ENCODE measurements at regions not wholly inside any gene's neighbourhood (a gene's known extent, or its start where the extent isn't known, plus 50 kb on each side); places are given as distances from the start of the nearest gene placed in this dataset.

GRCh38 chr7:51757960-51758359 is 441.4 kb upstream of the COBL start:
- no peak for DNase-seq

- DNase-seq = no peak
These were observed 416.3 kb upstream of the COBL start for GRCh38 chr7:51732951-51733350.

DNA sequence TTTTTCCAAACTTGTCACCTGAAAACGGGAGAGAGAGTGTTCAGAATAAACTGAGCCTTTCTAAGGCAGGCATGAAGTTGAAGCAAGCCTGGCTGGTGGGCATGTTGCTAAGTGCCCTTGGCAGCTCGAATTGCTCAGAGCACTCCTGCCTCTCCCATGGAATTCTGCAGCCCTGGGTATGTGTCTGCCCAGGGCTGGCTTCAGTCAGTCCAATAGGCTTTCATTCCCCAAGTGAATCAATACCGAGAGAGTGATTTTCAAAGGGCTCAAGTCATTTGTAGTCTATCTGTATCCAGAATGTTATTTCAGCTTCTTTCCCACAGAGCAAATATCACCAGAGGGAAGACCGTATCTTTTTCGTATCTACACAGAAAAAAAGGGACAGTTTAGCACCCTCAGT is 415.5 kb upstream of the COBL start:
- no peak for DNase-seq

GRCh38 chr7:51731075-51731474 is 414.5 kb upstream of the COBL start:
- DNase-seq = no peak

GRCh38 chr7:51727441-51727840 is 410.8 kb upstream of the COBL start:
- DNase-seq = no peak

DNA sequence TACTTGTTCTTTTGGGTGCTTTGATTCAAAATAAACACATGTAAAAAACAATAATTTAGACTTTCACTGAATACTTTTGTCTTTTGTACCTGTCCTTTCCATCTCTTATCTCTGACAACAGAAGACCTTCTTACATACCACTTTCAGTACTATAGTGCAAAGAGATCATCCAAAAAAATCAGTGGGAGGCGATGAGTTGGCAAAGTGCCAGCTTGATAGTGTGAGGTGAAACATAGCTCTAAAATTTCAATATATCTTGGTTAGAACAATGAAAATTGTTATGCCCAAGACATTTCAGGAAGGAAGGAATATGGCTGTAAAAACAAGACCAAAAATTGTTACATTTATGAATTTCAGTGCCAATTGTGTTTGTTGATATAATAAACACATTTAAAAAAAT is 390.2 kb upstream of the COBL start:
- DNase-seq = no peak

DNA sequence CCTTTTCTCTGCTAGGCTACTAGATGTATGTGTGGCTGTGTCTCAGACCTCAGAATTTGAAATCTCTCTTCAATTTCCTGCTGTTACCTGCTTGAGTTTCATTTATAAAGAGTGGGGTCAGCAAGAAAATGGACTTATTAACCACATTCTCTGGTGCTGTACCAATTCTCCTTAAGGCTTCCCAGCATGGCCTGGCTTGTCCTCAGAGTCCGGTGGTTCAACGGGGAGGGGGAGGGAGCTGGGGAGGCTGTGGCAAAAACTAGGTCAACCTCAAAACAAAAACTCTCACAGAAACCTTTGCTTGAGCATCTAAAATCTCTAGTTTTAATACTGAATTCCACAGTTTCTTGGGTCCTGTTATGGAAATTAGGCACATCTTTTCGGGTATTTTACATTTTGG is 389.1 kb upstream of the COBL start:
- DNase-seq = no peak

DNA sequence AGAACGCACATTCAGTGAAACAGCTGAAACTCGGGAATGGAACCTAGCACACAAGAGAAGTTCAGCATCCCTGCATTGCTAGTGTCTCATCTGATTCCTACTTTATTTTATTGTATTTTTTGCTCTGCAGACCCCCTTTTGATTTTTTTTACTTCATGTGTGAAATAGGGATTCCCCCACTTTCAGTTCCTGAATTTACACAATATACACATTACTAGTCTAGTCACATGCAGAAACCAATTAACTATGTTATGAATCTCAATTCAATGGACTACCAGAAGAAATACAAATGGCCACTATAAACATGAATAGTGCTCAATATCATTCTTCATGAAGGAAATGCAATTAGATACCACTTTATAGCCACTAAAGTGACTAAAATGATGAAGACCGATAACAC is 386.1 kb upstream of the COBL start:
- no peak for DNase-seq

- DNase-seq = no peak
These were observed 385.3 kb upstream of the COBL start for GRCh38 chr7:51701935-51702334.

GRCh38 chr7:51700593-51701215 is 384.1 kb upstream of the COBL start:
- no peak for DNase-seq

DNA sequence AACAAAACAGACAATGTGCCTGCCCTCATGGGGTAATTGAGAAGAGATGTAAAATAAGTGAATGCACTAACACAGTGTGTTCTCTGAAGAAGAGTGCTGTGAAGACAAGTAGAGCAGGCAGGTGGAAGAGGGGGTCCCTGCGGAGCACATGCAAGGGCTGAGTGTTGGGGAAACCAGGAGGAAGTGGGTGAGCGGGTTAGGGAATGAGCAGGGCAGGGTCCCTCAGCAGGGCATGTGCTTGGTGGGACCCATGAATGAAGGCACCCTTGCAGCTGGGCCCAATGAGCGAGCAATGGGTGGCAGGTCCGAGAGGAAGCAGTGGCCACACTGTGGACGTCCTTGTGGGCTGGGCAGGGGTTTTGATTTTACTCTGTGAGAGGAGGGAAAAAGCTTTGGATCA is 376.6 kb upstream of the COBL start:
- DNase-seq = no peak

- DNase-seq = no peak
These were observed 372.9 kb upstream of the COBL start for GRCh38 chr7:51689547-51689946.

- DNase-seq = no peak
These were observed 369.2 kb upstream of the COBL start for GRCh38 chr7:51685794-51686193.

DNA sequence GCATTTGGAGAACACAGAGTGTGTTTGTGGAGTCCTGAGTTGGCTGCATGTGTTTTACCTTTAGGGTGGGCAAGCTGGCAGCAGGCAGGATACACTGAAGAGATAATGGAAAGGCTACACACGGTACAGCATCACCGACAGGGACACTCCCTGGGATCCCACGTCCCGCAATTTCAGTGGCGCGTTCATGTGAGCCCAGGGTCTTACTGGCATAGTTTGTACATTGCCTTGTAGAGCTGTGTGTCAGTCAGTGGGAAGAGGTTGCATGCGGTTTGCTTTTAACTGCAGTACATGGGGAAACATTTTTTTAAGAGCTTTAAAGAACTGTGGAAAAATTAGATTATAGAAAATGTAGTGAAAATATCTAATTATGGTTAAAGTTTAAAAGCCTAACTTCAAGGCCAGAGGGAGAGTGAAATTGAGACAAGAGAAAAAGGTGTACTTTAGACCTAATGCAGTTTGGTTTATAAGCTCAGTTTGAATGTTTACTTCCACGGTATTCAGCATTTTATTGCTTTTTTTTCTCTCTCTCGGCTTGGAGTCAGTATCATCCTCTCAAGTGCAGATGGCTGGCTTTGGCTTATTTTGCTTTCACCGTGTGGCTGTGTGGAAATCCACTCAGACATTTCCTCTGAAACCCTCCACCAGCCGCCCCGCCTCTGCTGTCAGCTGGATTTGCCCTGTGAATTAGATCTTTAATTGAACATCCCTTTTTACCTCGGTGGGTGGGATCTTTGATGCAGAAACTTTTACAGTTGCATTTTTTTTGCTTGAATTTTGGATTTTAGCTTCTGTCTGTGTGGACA is 364.2 kb upstream of the COBL start:
- DNase-seq = no peak

DNA sequence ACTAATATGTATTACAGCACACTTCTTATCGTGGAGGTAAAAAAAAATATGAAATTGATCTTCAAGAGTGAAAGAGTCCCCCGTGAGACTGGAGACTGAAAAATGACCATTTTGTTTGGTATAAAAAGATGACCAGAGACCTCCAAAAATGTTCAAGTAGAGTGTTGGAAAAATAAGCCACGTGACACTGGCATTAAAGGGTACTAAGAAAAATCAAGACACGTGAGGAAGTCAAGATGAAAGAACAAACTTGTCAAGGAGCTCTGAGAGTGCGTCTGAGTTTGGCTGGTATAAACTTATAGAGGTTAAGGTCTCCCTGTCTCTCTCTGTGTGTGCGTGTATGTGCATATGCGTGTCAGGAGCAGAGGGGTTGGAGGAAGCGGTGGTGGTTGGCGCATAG is 362.7 kb upstream of the COBL start:
- DNase-seq = no peak

DNA sequence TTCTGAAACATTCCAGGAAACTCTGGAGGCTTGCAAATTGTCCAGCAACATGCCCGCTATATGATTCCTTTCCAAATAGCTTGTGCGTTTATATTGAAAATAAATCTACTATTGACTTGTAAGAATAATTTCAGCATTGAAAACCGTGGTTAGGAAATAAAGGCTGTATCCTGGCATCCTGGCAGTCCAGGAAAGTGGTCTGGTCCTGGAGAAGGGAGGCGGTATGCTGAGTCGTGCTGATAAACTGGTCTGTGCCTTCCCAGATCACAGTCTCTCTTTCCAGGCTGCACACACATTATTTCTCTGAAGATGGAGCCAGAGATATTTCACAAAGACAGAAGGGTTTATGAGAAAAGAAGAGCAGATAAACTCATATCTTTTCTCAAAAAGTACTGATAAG is 350.1 kb upstream of the COBL start:
- DNase-seq = no peak

DNA sequence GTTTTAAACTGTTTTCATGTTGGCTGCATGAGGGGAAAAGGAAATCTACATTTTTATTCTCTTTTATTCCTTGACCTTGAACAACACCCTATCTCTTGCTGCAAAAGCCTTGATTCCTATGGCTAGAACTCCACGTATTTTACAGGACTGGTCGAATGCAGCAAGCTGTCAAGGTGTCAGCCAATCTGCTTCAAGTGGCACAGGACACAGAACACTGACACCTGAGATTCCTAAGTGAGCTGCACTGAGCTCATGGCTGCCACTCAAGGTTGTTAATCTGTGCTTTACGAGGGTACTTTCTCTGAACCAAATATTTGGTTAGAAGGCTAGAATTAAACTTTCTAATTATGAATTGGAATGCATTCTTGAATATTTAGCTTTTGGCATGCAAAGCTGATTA is 349.7 kb upstream of the COBL start:
- DNase-seq = no peak

GRCh38 chr7:51665045-51665780 is 348.6 kb upstream of the COBL start:
- DNase-seq = no peak

DNA sequence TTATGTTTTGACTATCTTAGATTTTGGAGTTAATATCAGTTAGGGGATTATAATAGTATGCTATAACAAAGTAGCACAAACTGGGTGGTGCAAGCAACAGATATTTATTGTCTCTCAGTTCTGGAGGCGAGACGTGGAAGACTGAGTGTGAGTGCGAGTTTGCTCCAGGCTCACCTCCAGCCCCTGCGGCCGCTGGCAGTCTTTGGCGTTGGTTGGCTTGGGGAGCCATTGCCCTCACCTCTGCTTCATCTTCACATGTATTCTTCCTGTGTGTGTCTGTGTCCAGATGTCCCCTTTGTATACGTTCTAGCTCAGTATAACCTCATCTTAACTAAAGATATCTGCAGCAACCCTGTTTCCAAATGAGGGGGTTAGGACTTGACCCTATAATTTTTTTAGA is 343.9 kb upstream of the COBL start:
- DNase-seq = no peak

DNA sequence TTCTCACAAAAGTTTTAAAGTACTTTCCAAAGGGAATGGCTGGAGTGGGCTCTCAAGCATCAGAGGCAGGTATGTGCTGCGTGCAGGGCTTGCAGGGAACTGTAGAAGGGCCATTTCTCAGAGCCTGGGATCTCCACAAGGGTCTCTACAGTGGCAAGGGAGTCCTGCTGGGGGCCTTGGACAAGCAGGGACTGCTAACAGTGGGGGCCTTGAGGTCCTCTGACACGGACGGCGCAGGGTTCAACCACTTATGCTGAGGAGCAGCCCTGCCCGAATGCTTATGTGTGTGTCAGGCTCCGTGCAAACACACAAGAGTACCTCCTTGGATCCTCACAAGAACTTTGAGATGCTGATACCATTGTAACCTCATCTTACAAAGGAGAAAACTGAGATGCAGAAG is 342.1 kb upstream of the COBL start:
- DNase-seq = no peak

DNA sequence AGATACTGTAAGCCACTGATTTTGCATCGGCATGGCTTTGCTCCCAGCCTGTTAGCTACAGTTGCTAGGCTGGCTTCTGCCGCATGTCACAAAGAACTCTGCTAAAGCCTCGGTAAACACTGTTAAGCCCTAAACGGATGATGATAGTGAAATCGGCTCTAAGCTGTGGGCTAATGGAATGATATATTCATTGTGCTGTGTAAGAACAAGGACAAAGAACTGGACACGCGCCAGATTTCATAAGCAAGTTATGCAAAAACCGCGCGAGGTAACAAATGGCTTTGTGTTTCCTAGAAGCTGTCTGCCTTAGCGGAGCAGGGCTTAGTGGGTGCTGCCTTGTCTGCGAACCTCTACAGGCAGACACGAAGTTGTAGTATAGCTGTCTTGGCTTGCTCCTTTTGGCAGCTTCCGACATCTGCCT is 331.3 kb upstream of the COBL start:
- DNase-seq = no peak

- no peak for DNase-seq
These were observed 330.9 kb upstream of the COBL start for GRCh38 chr7:51647486-51647885.

DNA sequence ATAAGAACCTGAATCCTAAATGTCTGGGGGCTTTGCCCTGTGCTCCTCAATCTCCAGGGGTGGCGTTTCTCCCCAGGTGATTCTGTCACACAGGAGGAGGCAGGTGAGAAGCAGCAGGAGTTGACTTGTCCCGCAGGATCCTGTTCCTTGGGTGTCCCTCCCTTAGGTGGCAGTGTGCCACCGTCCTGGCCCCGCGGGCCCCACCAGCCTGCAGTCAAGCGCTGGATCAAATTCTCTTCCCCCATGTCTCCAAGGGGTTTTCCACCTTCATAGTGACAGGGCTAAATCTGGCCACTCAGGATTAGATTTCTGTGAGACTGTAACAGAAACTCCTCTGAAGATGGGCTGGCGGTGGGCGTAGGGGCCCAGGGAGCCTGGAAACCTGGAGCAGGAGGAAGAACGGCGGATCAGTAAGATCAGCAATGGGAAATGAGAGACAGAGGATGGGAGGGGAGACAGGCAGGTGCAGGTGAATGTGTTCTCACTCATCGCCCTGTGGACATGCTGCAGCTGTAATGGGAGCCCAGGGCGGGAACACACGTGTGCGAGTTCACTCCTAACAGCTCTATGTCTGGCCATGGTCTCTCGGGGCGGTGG is 329.2 kb upstream of the COBL start:
- DNase-seq = no peak

DNA sequence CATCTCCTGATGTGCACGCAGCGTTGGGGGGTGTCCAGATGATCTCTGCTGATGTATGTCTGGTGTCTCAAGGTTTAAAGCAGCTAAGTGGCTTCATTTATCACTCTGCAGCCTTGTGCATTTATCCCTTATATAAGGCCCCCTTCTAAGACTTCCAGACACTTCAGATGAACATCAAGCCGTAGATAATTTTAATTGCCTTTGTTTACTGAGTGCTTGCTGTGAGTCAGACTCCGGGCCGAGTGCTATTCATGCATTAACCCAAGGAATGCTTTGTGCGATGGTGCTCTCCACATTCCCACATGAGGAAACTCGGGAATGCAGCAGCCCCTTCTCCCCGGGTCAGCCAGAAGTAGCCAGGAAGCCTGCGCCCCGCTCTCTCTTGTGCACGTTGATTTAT is 328.6 kb upstream of the COBL start:
- DNase-seq = no peak

Measured in suppressor macrophage treated with lipopolysaccharide for 4 hours (primary cell).